ENCODE measurements at regions not wholly inside any gene's neighbourhood (a gene's known extent, or its start where the extent isn't known, plus 50 kb on each side); places are given as distances from the start of the nearest gene placed in this dataset.
A peak's percentile ranks its signal among the peaks of the same experiment; 100 is the strongest.

GRCh38 chr6:14814016-14814415 is 431.9 kb upstream of the JARID2 start:
- in situ Hi-C loops (cut with MboI; ENCODE audit: low pct_unique_long_range_greater_than_20kb, low sequenced_read_pairs, unreplicated experiment): no loop called here
- TF ChIP-seq CTCF (IDR thresholded peaks at IDR 0.05; ENCODE audit: extremely low read depth, insufficient read depth, missing control alignments): no peak
- no peak for DNase-seq (ENCODE audit: low spot score)

- peak; percentile 4 for TF ChIP-seq CTCF (IDR thresholded peaks at IDR 0.05; ENCODE audit: extremely low read depth, insufficient read depth, missing control alignments)
- DNase-seq (ENCODE audit: low spot score): no peak
- in situ Hi-C loops (cut with MboI; ENCODE audit: low pct_unique_long_range_greater_than_20kb, low sequenced_read_pairs, unreplicated experiment): no loop called here
These were observed 429.6 kb upstream of the JARID2 start for GRCh38 chr6:14816116-14816859.

- DNase-seq (ENCODE audit: low spot score): no peak
- in situ Hi-C loops (cut with MboI; ENCODE audit: low pct_unique_long_range_greater_than_20kb, low sequenced_read_pairs, unreplicated experiment): no loop called here
- no peak for TF ChIP-seq CTCF (IDR thresholded peaks at IDR 0.05; ENCODE audit: extremely low read depth, insufficient read depth, missing control alignments)
These were observed 428.8 kb upstream of the JARID2 start for GRCh38 chr6:14817074-14817473.

- no peak for TF ChIP-seq CTCF (IDR thresholded peaks at IDR 0.05; ENCODE audit: extremely low read depth, insufficient read depth, missing control alignments)
- in situ Hi-C loops (cut with MboI; ENCODE audit: low pct_unique_long_range_greater_than_20kb, low sequenced_read_pairs, unreplicated experiment): no loop called here
- no peak for DNase-seq (ENCODE audit: low spot score)
These were observed 427.4 kb upstream of the JARID2 start for GRCh38 chr6:14818422-14818884.

GRCh38 chr6:14819001-14819400 is 426.9 kb upstream of the JARID2 start:
- no peak for DNase-seq (ENCODE audit: low spot score)
- no peak for TF ChIP-seq CTCF (IDR thresholded peaks at IDR 0.05; ENCODE audit: extremely low read depth, insufficient read depth, missing control alignments)
- in situ Hi-C loops (cut with MboI; ENCODE audit: low pct_unique_long_range_greater_than_20kb, low sequenced_read_pairs, unreplicated experiment): no loop called here

GRCh38 chr6:14819840-14820420 is 425.9 kb upstream of the JARID2 start:
- in situ Hi-C loops (cut with MboI; ENCODE audit: low pct_unique_long_range_greater_than_20kb, low sequenced_read_pairs, unreplicated experiment): no loop called here
- no peak for DNase-seq (ENCODE audit: low spot score)
- TF ChIP-seq CTCF (IDR thresholded peaks at IDR 0.05; ENCODE audit: extremely low read depth, insufficient read depth, missing control alignments): no peak

Data from GM13977 (cell line).